Stimulated activated CD4-positive, alpha-beta T cell treated with anti-CD3 and anti-CD28 coated beads, Interleukin-15, amount 100 ng/mL, for 1 hour (primary cell): ENCODE measurements at regions not wholly inside any gene's neighbourhood (a gene's known extent, or its start where the extent isn't known, plus 50 kb on each side); places are given as distances from the start of the nearest gene placed in this dataset.

Experiments used
- DNase-seq, 2 donors: peaks; one replicate each; pipeline ENCODE4 v3.0.0-alpha.2; 2020; ENCODE audit warnings: low read depth in 1 of 2, low spot score in 1 of 2

- DNase-seq = no peak
Observed at GRCh38 chr14:98705871-98706300, 566.1 kb downstream of the BCL11B start.

GRCh38 chr14:98707522-98707921 lies 564.5 kb downstream of the BCL11B start:
- DNase-seq = no peak

GRCh38 chr14:98708555-98708954 lies 563.4 kb downstream of the BCL11B start:
- DNase-seq = no peak

- DNase-seq = no peak
Observed at GRCh38 chr14:98711453-98711852, 560.5 kb downstream of the BCL11B start.

GRCh38 chr14:98714626-98715425 lies 557.2 kb downstream of the BCL11B start:
- DNase-seq = no peak

GRCh38 chr14:98716133-98716532 lies 555.9 kb downstream of the BCL11B start:
- DNase-seq = no peak

GRCh38 chr14:98721061-98721460 lies 550.9 kb downstream of the BCL11B start:
- DNase-seq = no peak

GRCh38 chr14:98724734-98725133 lies 547.3 kb downstream of the BCL11B start:
- no peak for DNase-seq

- no peak for DNase-seq
Observed at GRCh38 chr14:98725191-98725590, 546.8 kb downstream of the BCL11B start.

- no peak for DNase-seq
Observed at GRCh38 chr14:98725676-98726075, 546.3 kb downstream of the BCL11B start.

GRCh38 chr14:98726585-98727405 lies 545.2 kb downstream of the BCL11B start:
- no peak for DNase-seq

- no peak for DNase-seq
Observed at GRCh38 chr14:98728024-98728423, 544.0 kb downstream of the BCL11B start.

- no peak for DNase-seq
Observed at GRCh38 chr14:98728836-98729235, 543.2 kb downstream of the BCL11B start.

GRCh38 chr14:98731286-98731685 lies 540.7 kb downstream of the BCL11B start:
- no peak for DNase-seq

- DNase-seq = no peak
Observed at GRCh38 chr14:98731701-98732100, 540.3 kb downstream of the BCL11B start.

- DNase-seq = no peak
Observed at GRCh38 chr14:98733536-98733935, 538.5 kb downstream of the BCL11B start.

GRCh38 chr14:98736701-98737338 lies 535.2 kb downstream of the BCL11B start:
- no peak for DNase-seq

GRCh38 chr14:98741523-98741922 lies 530.5 kb downstream of the BCL11B start:
- DNase-seq = no peak

- DNase-seq = no peak
Observed at GRCh38 chr14:98742001-98742400, 530.0 kb downstream of the BCL11B start.

GRCh38 chr14:98743536-98743935 lies 528.5 kb downstream of the BCL11B start:
- no peak for DNase-seq

GRCh38 chr14:98748966-98749365 lies 523.0 kb downstream of the BCL11B start:
- no peak for DNase-seq

GRCh38 chr14:98751110-98751509 lies 520.9 kb downstream of the BCL11B start:
- DNase-seq = no peak
